Thyroid gland (tissue), 4 donors: ENCODE measurements at regions not wholly inside any gene's neighbourhood (a gene's known extent, or its start where the extent isn't known, plus 50 kb on each side); places are given as distances from the start of the nearest gene placed in this dataset.

ENCODE experiments used
- DNase-seq, 2 donors: peaks; one replicate each; pipeline ENCODE4 v3.0.0-alpha.2; 2019
- H3K27ac ChIP-seq, 3 donors: fragments of 200-600 bp; sonication (generic); 1 replicate in 2 of 3; 2 replicates in 1 of 3; pipeline ENCODE4 v1.5.1; 2016 to 2019; ENCODE audit warnings: mild to moderate bottlenecking in 1 of 3, moderate library complexity in 1 of 3
- H3K27me3 ChIP-seq: fragments of 200-600 bp; sonication (generic); one replicate; pipeline ENCODE4 v1.5.1; 2019
- H3K36me3 ChIP-seq, 2 donors: fragments of 200-600 bp; sonication (generic); one replicate each; pipeline ENCODE4 v1.5.1; 2016 to 2019
- H3K4me1 ChIP-seq, 2 donors: fragments of 200-600 bp; sonication (generic); one replicate each; pipeline ENCODE4 v1.5.1; 2017 to 2019
- H3K4me3 ChIP-seq, 3 donors: fragments of 200-600 bp; sonication (generic); replicated peaks in 1 of 3; 1 replicate in 2 of 3; 2 replicates in 1 of 3; pipeline ENCODE4 v1.5.1; 2016; ENCODE audit warnings: mild to moderate bottlenecking in 1 of 3
- H3K9me3 ChIP-seq: fragments of 200-600 bp; sonication (generic); one replicate; pipeline ENCODE4 v1.5.1; 2017
- CTCF ChIP-seq, 6 experiments: fragments of 200-600 bp in 3 of 6; fragments of 450-650 bp in 3 of 6; sonication (generic) in 3 of 6; IDR thresholded peaks; one replicate each; pipeline ENCODE4 v1.5.1; 2016 to 2019; ENCODE audit warnings: antibody characterized with exemption in 6 of 6, mild to moderate bottlenecking in 2 of 6, inconsistent platforms in 1 of 6, moderate library complexity in 1 of 6
- POLR2A ChIP-seq, 2 donors: fragments of 450-650 bp; IDR thresholded peaks; one replicate each; pipeline ENCODE4 v1.6.1; 2017; ENCODE audit warnings: antibody characterized with exemption in 2 of 2, mild to moderate bottlenecking in 2 of 2, moderate library complexity in 1 of 2
- WGBS, 2 donors: methylation state at CpG; one replicate each; pipeline ENCODE4 v1.1.5; 2017; 5-methylcytosine and 5-hydroxymethylcytosine counted together
- intact Hi-C: fragments of 100-400 bp; cut with DNase I; formaldehyde crosslinking; loops from one replicate; pipeline ENCODE4 v1.15.1; 2023

DNA sequence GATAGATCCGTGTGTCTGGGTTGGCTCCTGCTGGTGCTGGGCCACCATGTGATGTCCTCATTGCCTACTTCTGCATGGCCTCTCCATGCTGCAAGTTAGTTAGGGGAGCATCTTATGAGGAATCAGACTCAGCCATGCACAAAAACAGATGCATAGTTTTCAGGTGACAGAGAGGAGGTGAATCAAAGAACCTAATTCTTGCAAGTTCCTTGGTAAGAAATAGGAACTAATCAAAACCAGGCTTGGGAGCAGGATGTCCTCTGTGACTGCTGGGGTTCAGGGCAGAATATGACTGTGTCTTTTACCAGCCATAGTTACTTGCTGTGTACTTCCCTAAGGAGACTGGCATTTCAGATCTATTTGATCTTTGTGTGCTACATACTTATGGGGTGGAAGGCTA lies 61.6 kb downstream of the C9orf152 start:
- Histone ChIP-seq H3K27ac (no peak overlapping the region), H3K36me3 (no peaks in the 10 kb centered on the region), H3K4me3 (no peak overlapping the region), H3K4me1 (peaks cover 45 to 58% of the 10 kb centered on the region in 2 donors), H3K27me3 (no peaks in the 10 kb centered on the region), H3K9me3 (no peaks in the 10 kb centered on the region)
- TF ChIP-seq POLR2A (IDR thresholded peaks at IDR 0.05) (no peak), CTCF (IDR thresholded peaks at IDR 0.05) (no peak)
- intact Hi-C loops, result no loop called here
- DNase-seq, result no peak
- WGBS, 2 donors, result 67 to 73% methylated on average over 1 of the region's 1 CpG

GRCh38 chr9:110148384-110148783 lies 59.6 kb downstream of the C9orf152 start:
- no peak for DNase-seq
- WGBS, 2 donors, result 62 to 65% methylated on average over 7 of the region's 7 CpGs
- no peak overlapping the region for H3K4me3 ChIP-seq
- no peaks in the 10 kb centered on the region for H3K36me3 ChIP-seq
- no peaks in the 10 kb centered on the region for H3K27me3 ChIP-seq
- H3K9me3 ChIP-seq, result no peaks in the 10 kb centered on the region
- H3K4me1 ChIP-seq, result peaks cover 26 to 51% of the 10 kb centered on the region in 2 donors
- peak overlapping the region in 2 of 3 donors; percentile 42 to 49 for H3K27ac ChIP-seq
- no peak for TF ChIP-seq POLR2A (IDR thresholded peaks at IDR 0.05)
- no peak for TF ChIP-seq CTCF (IDR thresholded peaks at IDR 0.05)
- intact Hi-C loops, result no loop called here

DNA sequence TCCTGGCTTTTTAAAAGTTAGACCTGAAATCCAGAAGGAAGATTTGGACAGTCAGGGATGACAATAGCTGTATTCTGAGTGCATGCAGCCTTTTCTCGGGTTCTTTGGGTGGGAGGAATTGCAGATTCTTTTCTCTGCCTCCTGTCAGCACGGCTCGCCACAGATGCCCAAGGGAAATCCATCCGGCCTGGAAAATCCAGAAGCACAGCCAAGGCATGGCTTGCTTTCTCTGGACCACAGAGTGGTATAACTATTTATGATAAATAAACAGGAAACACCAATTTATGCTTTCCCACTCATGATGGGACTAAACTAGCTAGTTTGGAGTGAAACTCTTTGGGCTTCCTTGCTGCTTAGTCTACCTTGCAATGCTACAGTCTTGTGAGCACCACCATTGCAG lies 59.1 kb downstream of the C9orf152 start:
- peak overlapping the region in 2 of 3 donors; percentile 42 to 49 for H3K27ac ChIP-seq
- H3K4me1 ChIP-seq, result peaks cover 21 to 46% of the 10 kb centered on the region in 2 donors
- TF ChIP-seq POLR2A (IDR thresholded peaks at IDR 0.05) (no peak), CTCF (IDR thresholded peaks at IDR 0.05) (no peak)
- H3K36me3 ChIP-seq, result no peaks in the 10 kb centered on the region
- H3K9me3 ChIP-seq, result no peaks in the 10 kb centered on the region
- 66 to 76% methylated on average over 4 of the region's 4 CpGs for WGBS, 2 donors
- no peak overlapping the region for H3K4me3 ChIP-seq
- intact Hi-C loops, result no loop called here
- no peak for DNase-seq
- H3K27me3 ChIP-seq, result no peaks in the 10 kb centered on the region
